ENCODE measurements at regions not wholly inside any gene's neighbourhood (a gene's known extent, or its start where the extent isn't known, plus 50 kb on each side); places are given as distances from the start of the nearest gene placed in this dataset.

DNA sequence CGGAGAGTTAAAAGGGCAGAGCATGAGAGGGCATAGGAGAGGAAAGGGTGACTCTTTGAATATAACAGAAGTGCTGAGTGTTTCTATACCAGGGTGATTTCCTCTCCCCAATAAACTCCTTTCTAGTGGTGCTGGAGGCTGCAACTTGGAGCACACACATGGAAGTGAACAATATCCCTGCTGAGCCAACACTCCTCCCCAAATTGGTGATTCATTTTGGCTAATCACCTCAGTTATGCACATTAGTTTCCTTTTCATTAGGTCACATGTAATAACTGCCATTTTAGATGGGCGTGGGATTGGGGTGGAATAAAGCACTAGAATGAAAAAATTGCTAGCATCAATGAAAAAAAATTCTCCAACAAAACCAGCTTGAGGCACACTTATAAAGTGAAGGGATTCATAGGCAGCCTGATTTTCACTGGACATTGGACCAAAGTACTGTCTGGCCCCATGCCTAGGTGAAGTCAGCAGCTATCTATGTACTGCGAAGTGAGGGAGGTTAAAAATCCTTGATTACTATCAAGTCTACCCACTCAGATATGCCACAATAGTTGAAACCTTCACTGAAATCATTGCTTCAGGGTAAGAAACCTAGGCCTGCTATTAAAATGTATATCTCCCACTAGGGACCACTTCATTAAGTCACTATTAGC is 174.0 kb downstream of the GLUD2 start:
- no peaks in the 10 kb centered on the region for H3K9me3 ChIP-seq (replicated peaks in 1 of 2; ENCODE audit: control insufficient read depth in 1 of 2, insufficient read depth in 1 of 2, low read length in 2 of 2)

DNA sequence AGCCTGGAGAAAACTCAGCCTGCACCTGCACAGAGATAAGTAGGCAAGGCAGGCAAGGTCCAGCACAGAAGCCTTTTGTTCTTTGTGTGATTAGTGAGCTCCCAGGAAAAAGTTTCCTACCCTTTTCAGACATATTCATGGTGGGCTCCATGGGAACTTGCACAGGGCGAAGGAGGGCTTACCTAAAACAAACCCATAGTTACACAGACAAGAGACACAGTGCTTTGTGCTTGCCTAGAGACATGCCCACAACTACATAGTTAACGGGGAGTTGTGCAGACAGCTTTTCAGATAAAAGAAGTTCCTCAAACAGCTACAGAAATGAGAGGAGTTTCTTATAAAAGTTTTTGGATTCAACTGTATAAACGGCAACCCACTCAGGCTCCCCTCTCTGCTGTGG is 180.5 kb downstream of the GLUD2 start:
- H3K36me3 Mint-ChIP-seq: no peaks in the 10 kb centered on the region
- Histone ChIP-seq H3K4me2 (replicated peaks; ENCODE audit: extremely low read depth, low read length, poor library complexity, severe bottlenecking) (no peak overlapping the region), H3K9me3 (replicated peaks in 1 of 2; ENCODE audit: control insufficient read depth in 1 of 2, insufficient read depth in 1 of 2, low read length in 2 of 2) (no peaks in the 10 kb centered on the region), H4K20me1 (ENCODE audit: insufficient read depth, low read length) (no peaks in the 10 kb centered on the region), H3K4me1 (ENCODE audit: control insufficient read depth in 1 of 2, insufficient read depth in 2 of 2, low read length in 2 of 2) (no peaks in the 10 kb centered on the region), H3K4me3 (replicated peaks in 1 of 3; ENCODE audit: low read depth in 2 of 3, low read length in 3 of 3) (no peak overlapping the region), H3K27me3 (ENCODE audit: control insufficient read depth in 2 of 2, insufficient read depth in 2 of 2, low read length in 2 of 2) (no peaks in the 10 kb centered on the region), H3K79me2 (ENCODE audit: insufficient read depth, low read length) (no peaks in the 10 kb centered on the region), H3K27ac (ENCODE audit: low read depth in 1 of 2, low read length in 2 of 2) (no peak overlapping the region), H3K9ac (ENCODE audit: insufficient read depth, low read length, poor library complexity, severe bottlenecking) (no peak overlapping the region), H3K36me3 (replicated peaks in 1 of 2; ENCODE audit: control insufficient read depth in 1 of 2, insufficient read depth in 2 of 2, low read length in 2 of 2) (no peaks in the 10 kb centered on the region), H2AFZ (ENCODE audit: insufficient read depth, low read depth, low read length, poor library complexity, severe bottlenecking) (no peak overlapping the region)
- intact Hi-C loops (cut with micrococcal nuclease): no loop called here
- H3K4me3 Mint-ChIP-seq: no peak overlapping the region
- H3K9me3 Mint-ChIP-seq: peaks cover 0 to 16% (median 3%) of the 10 kb centered on the region in 7 donors
- no CpG with 5 or more reads among the region's 3 CpGs for WGBS (ENCODE audit: insufficient coverage)
- H3K27ac Mint-ChIP-seq: no peak overlapping the region
- H3K27me3 Mint-ChIP-seq (ENCODE audit: low read depth in 3 of 3): peaks cover 0 to 1% (median 0%) of the 10 kb centered on the region in 3 donors
- TF ChIP-seq, protein P1, sequence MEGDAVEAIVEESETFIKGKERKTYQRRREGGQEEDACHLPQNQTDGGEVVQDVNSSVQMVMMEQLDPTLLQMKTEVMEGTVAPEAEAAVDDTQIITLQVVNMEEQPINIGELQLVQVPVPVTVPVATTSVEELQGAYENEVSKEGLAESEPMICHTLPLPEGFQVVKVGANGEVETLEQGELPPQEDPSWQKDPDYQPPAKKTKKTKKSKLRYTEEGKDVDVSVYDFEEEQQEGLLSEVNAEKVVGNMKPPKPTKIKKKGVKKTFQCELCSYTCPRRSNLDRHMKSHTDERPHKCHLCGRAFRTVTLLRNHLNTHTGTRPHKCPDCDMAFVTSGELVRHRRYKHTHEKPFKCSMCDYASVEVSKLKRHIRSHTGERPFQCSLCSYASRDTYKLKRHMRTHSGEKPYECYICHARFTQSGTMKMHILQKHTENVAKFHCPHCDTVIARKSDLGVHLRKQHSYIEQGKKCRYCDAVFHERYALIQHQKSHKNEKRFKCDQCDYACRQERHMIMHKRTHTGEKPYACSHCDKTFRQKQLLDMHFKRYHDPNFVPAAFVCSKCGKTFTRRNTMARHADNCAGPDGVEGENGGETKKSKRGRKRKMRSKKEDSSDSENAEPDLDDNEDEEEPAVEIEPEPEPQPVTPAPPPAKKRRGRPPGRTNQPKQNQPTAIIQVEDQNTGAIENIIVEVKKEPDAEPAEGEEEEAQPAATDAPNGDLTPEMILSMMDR (IDR thresholded peaks at IDR 0.05): no peak
- no peaks in the 10 kb centered on the region for H3K4me1 Mint-ChIP-seq
- DNase-seq: no peak

More for the DNA sequence above, 174.0 kb downstream of the GLUD2 start:
- Histone ChIP-seq H3K79me2 (ENCODE audit: insufficient read depth, low read length) (no peaks in the 10 kb centered on the region), H3K36me3 (replicated peaks in 1 of 2; ENCODE audit: control insufficient read depth in 1 of 2, insufficient read depth in 2 of 2, low read length in 2 of 2) (no peaks in the 10 kb centered on the region), H3K27me3 (ENCODE audit: control insufficient read depth in 2 of 2, insufficient read depth in 2 of 2, low read length in 2 of 2) (no peaks in the 10 kb centered on the region), H3K4me3 (replicated peaks in 1 of 3; ENCODE audit: low read depth in 2 of 3, low read length in 3 of 3) (no peak overlapping the region), H3K27ac (ENCODE audit: low read depth in 1 of 2, low read length in 2 of 2) (no peak overlapping the region), H4K20me1 (ENCODE audit: insufficient read depth, low read length) (no peaks in the 10 kb centered on the region), H3K9ac (ENCODE audit: insufficient read depth, low read length, poor library complexity, severe bottlenecking) (no peak overlapping the region), H3K4me2 (replicated peaks; ENCODE audit: extremely low read depth, low read length, poor library complexity, severe bottlenecking) (no peak overlapping the region), H3K4me1 (ENCODE audit: control insufficient read depth in 1 of 2, insufficient read depth in 2 of 2, low read length in 2 of 2) (no peaks in the 10 kb centered on the region), H2AFZ (ENCODE audit: insufficient read depth, low read depth, low read length, poor library complexity, severe bottlenecking) (no peak overlapping the region)
- WGBS (ENCODE audit: insufficient coverage): no CpG with 5 or more reads among the region's 3 CpGs
- Mint-ChIP-seq H3K4me1 (no peaks in the 10 kb centered on the region), H3K27me3 (ENCODE audit: low read depth in 3 of 3) (peaks cover 0 to 1% (median 0%) of the 10 kb centered on the region in 3 donors), H3K36me3 (no peaks in the 10 kb centered on the region), H3K9me3 (peaks cover 0 to 7% (median 1%) of the 10 kb centered on the region in 7 donors), H3K27ac (no peak overlapping the region), H3K4me3 (no peak overlapping the region)
- intact Hi-C loops (cut with micrococcal nuclease): no loop called here
- TF ChIP-seq, protein P1 (IDR thresholded peaks at IDR 0.05): no peak
- DNase-seq: no peak

All from CD14-positive monocyte (primary cell).